GM23338 (cell line): ENCODE measurements at regions not wholly inside any gene's neighbourhood (a gene's known extent, or its start where the extent isn't known, plus 50 kb on each side); places are given as distances from the start of the nearest gene placed in this dataset.

Experiments used
- ATAC-seq: fragments of 200-7000 bp; cut with Tn5 transposase; 3 replicates; pipeline ENCODE4 v1.9.1; 2020
- DNase-seq: peaks from one replicate; pipeline ENCODE4 v3.0.0-alpha.2; 2015; ENCODE audit warnings: low spot score
- H2AFZ ChIP-seq: fragments of 200-600 bp; sonication (generic); 2 replicates; pipeline ENCODE4 v1.8.0; 2016; ENCODE audit warnings: antibody characterized with exemption, mild to moderate bottlenecking, moderate library complexity
- H3F3A ChIP-seq: fragments of 200-600 bp; sonication (generic); replicated peaks from 2 replicates; pipeline ENCODE4 v1.8.0; 2017; ENCODE audit warnings: antibody characterized with exemption, mixed run types, low read depth
- H3K27ac ChIP-seq: fragments of 200-600 bp; sonication (generic); 2 replicates; pipeline ENCODE4 v1.6.1; 2016; ENCODE audit warnings: low read depth
- H3K27me3 ChIP-seq: fragments of 200-600 bp; sonication (generic); 2 replicates; pipeline ENCODE4 v1.8.0; 2016; ENCODE audit warnings: mild to moderate bottlenecking, mixed run types, moderate library complexity; ENCODE audit not compliant: insufficient read depth
- H3K36me3 ChIP-seq: fragments of 200-600 bp; sonication (generic); 2 replicates; pipeline ENCODE4 v1.8.0; 2016; ENCODE audit warnings: mild to moderate bottlenecking; ENCODE audit not compliant: insufficient read depth
- H3K4me1 ChIP-seq: fragments of 200-600 bp; sonication (generic); 2 replicates; pipeline ENCODE4 v1.8.0; 2016; ENCODE audit warnings: mild to moderate bottlenecking, moderate library complexity; ENCODE audit not compliant: insufficient read depth
- H3K4me2 ChIP-seq: fragments of 200-600 bp; sonication (generic); 2 replicates; pipeline ENCODE4 v1.7.1; 2017; ENCODE audit warnings: mixed run types
- H3K4me3 ChIP-seq: fragments of 200-600 bp; sonication (generic); 2 replicates; pipeline ENCODE4 v1.6.1; 2016; ENCODE audit warnings: mixed run types
- H3K79me2 ChIP-seq: fragments of 200-600 bp; sonication (generic); replicated peaks from 2 replicates; pipeline ENCODE4 v1.8.0; 2017; ENCODE audit warnings: mild to moderate bottlenecking; ENCODE audit not compliant: insufficient read depth
- H3K9me2 ChIP-seq: fragments of 200-600 bp; sonication (generic); 2 replicates; pipeline ENCODE4 v1.8.0; 2017; ENCODE audit not compliant: insufficient read depth
- H4K20me1 ChIP-seq: fragments of 200-600 bp; sonication (generic); replicated peaks from 2 replicates; pipeline ENCODE4 v1.8.0; 2017; ENCODE audit warnings: mild to moderate bottlenecking; ENCODE audit not compliant: insufficient read depth
- H3K27ac Mint-ChIP-seq: 2 replicates; pipeline ENCODE4 v1.8.0; 2020; ENCODE audit warnings: inconsistent platforms, mild to moderate bottlenecking, moderate library complexity, mixed read lengths
- H3K27me3 Mint-ChIP-seq: 3 replicates; pipeline ENCODE4 v1.8.0; 2022; ENCODE audit warnings: low read depth, mild to moderate bottlenecking, moderate library complexity, mixed read lengths, inconsistent platforms; ENCODE audit not compliant: insufficient read depth, poor library complexity
- H3K36me3 Mint-ChIP-seq: 3 replicates; pipeline ENCODE4 v1.8.0; 2021; ENCODE audit warnings: low read depth, mild to moderate bottlenecking, inconsistent platforms, moderate library complexity, mixed read lengths
- H3K4me1 Mint-ChIP-seq: 3 replicates; pipeline ENCODE4 v1.8.0; 2020; ENCODE audit warnings: mild to moderate bottlenecking, inconsistent platforms, mixed read lengths
- H3K4me3 Mint-ChIP-seq: 3 replicates; pipeline ENCODE4 v1.8.0; 2021; ENCODE audit warnings: moderate library complexity, mild to moderate bottlenecking, inconsistent platforms, mixed read lengths
- H3K9me3 Mint-ChIP-seq: 3 replicates; pipeline ENCODE4 v1.8.0; 2020; ENCODE audit warnings: moderate library complexity, mild to moderate bottlenecking, inconsistent platforms, mixed read lengths
- CREB1 ChIP-seq: fragments of 250-450 bp; sonication (Bioruptor Pico); IDR thresholded peaks from 2 replicates; pipeline ENCODE4 v1.5.0; 2020; ENCODE audit warnings: low read depth, mild to moderate bottlenecking, moderate library complexity
- EZH2 ChIP-seq: fragments of 200-600 bp; sonication (generic); IDR thresholded peaks from one replicate; pipeline ENCODE4 v1.8.0; 2017; ENCODE audit warnings: antibody characterized with exemption, mild to moderate bottlenecking, low read depth; ENCODE audit not compliant: unreplicated experiment
- EZH2phosphoT487 ChIP-seq: fragments of 200-600 bp; sonication (generic); IDR thresholded peaks from one replicate; pipeline ENCODE4 v1.8.1; 2018; ENCODE audit warnings: antibody characterized with exemption; ENCODE audit not compliant: unreplicated experiment
- JUNB ChIP-seq: IDR thresholded peaks from one replicate; pipeline ENCODE4 v1.6.1; 2016; ENCODE audit warnings: antibody characterized with exemption; ENCODE audit not compliant: unreplicated experiment
- ZNF114 ChIP-seq: fragments of 250-450 bp; sonication (Bioruptor Pico); IDR thresholded peaks from 2 replicates; pipeline ENCODE4 v1.5.0; 2020; ENCODE audit warnings: mild to moderate bottlenecking, moderate library complexity
- ZNF331 ChIP-seq: fragments of 250-450 bp; sonication (Bioruptor Pico); IDR thresholded peaks from 2 replicates; pipeline ENCODE4 v1.5.0; 2020; ENCODE audit warnings: low read depth, mild to moderate bottlenecking, moderate library complexity
- TF ChIP-seq, protein P1 (sequence below), 2 experiments: fragments of 200-600 bp in 1 of 2; sonication (generic) in 1 of 2; conservative IDR thresholded peaks; 2 replicates each; pipeline versions ENCODE4 v1.5.1 to v1.6.1; 2016 to 2017; ENCODE audit warnings: antibody characterized with exemption in 2 of 2, low read depth in 2 of 2, mild to moderate bottlenecking in 2 of 2, moderate library complexity in 1 of 2
- TF ChIP-seq, protein P2 (sequence below): IDR thresholded peaks from 2 replicates; pipeline ENCODE4 v1.6.1; 2016; ENCODE audit warnings: antibody characterized with exemption

DNA sequence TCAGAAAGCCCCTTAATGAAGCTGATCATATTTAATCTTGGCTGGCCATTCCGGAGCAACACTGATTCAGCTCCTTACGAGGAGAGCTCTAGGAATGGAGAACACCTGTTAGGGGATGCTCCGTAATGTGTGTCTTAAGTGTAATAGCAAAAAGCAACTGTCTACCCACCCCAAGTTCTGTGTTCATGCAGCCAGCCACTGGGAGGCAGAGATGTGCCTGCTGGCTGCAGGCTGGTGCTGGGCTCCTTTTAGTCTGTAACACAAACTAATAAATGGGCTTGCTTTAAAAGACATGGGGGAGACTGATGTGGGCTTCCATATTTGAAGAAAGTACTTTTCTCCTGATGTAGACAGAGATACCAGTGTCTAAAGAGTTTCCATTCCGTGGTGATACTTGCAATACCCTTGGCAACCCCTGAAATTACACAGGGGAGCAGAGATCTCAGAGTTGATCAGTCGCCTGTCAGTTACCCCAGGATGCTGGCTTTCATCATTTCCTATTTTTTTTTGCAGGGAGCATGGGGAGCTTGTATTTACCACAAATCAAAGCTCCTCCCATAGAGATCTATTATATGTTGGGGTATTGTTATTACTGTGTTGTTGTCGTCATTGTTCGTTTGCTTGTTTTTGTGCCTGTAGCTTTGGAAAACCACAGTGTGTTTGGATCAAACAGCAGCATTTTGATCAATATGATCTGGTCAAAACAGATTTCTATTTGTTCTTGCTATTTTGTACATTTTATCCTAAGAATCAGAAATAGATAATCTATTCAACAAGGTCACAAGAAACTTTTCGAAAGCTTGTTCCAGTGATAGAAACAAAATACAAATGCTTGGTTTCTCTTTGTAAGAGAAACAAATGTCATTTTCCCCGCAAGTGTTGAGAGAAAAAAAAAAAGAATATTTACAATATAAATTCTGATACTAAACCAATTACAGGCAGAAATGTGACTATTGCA lies 65.8 kb downstream of the MTX3 start:
- H3K27me3 ChIP-seq = no peaks in the 10 kb centered on the region
- H3K9me2 ChIP-seq = no peaks in the 10 kb centered on the region
- no peaks in the 10 kb centered on the region for H3K27me3 Mint-ChIP-seq
- no peaks in the 10 kb centered on the region for H3K36me3 ChIP-seq
- H3F3A ChIP-seq = no peaks in the 10 kb centered on the region
- peak; percentile 92 for ATAC-seq
- no peak overlapping the region for H3K27ac ChIP-seq
- TF ChIP-seq, protein P1, sequence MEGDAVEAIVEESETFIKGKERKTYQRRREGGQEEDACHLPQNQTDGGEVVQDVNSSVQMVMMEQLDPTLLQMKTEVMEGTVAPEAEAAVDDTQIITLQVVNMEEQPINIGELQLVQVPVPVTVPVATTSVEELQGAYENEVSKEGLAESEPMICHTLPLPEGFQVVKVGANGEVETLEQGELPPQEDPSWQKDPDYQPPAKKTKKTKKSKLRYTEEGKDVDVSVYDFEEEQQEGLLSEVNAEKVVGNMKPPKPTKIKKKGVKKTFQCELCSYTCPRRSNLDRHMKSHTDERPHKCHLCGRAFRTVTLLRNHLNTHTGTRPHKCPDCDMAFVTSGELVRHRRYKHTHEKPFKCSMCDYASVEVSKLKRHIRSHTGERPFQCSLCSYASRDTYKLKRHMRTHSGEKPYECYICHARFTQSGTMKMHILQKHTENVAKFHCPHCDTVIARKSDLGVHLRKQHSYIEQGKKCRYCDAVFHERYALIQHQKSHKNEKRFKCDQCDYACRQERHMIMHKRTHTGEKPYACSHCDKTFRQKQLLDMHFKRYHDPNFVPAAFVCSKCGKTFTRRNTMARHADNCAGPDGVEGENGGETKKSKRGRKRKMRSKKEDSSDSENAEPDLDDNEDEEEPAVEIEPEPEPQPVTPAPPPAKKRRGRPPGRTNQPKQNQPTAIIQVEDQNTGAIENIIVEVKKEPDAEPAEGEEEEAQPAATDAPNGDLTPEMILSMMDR (conservative IDR thresholded peaks at IDR 0.05; ENCODE audit: low read depth in 2 of 2) = peak; percentile 50 to 78
- no peak for TF ChIP-seq EZH2phosphoT487
- peak; percentile 62 for DNase-seq
- no peak overlapping the region for H2AFZ ChIP-seq
- no peaks in the 10 kb centered on the region for H3K79me2 ChIP-seq
- H3K4me1 ChIP-seq = no peaks in the 10 kb centered on the region
- H3K27ac Mint-ChIP-seq = no peak overlapping the region
- no peak overlapping the region for H3K4me3 Mint-ChIP-seq
- H3K9me3 Mint-ChIP-seq = no peaks in the 10 kb centered on the region
- H4K20me1 ChIP-seq = no peaks in the 10 kb centered on the region
- H3K36me3 Mint-ChIP-seq = no peaks in the 10 kb centered on the region
- H3K4me3 ChIP-seq = no peak overlapping the region
- H3K4me1 Mint-ChIP-seq = peaks cover 10% of the 10 kb centered on the region; the same call in 2 of the 3 replicates
- H3K4me2 ChIP-seq = no peak overlapping the region

DNA sequence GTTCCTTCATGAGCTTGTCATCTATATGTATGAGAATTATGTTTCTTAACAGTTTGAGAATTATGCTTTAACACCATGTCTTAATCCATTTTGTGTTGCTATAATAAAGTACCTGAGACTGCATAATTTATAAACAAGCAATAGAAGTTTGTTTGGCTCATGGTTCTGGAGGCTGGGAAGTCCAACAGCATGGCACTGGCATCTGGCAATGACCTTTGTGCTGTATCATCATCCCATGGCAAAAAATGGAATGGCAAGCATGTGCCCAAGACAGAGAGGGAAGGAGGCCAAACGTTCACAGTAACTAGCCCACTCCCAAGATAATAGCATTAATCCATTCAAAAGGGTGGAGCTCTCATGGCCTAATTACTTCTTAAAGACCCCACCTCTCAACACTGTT lies 67.6 kb downstream of the MTX3 start:
- Histone ChIP-seq H3F3A (no peaks in the 10 kb centered on the region), H2AFZ (no peak overlapping the region), H4K20me1 (no peaks in the 10 kb centered on the region), H3K27me3 (no peaks in the 10 kb centered on the region), H3K36me3 (no peaks in the 10 kb centered on the region), H3K9me2 (no peaks in the 10 kb centered on the region), H3K4me2 (no peak overlapping the region), H3K79me2 (no peaks in the 10 kb centered on the region), H3K27ac (no peak overlapping the region), H3K4me1 (no peaks in the 10 kb centered on the region), H3K4me3 (no peak overlapping the region)
- Mint-ChIP-seq H3K4me3 (no peak overlapping the region), H3K4me1 (peaks cover 10% of the 10 kb centered on the region; the same call in 2 of the 3 replicates), H3K9me3 (peaks cover 6% of the 10 kb centered on the region; the same call in 2 of the 3 replicates), H3K27ac (no peak overlapping the region), H3K36me3 (no peaks in the 10 kb centered on the region), H3K27me3 (no peaks in the 10 kb centered on the region)
- no peak for DNase-seq
- no peak for ATAC-seq
- TF ChIP-seq, protein P2, sequence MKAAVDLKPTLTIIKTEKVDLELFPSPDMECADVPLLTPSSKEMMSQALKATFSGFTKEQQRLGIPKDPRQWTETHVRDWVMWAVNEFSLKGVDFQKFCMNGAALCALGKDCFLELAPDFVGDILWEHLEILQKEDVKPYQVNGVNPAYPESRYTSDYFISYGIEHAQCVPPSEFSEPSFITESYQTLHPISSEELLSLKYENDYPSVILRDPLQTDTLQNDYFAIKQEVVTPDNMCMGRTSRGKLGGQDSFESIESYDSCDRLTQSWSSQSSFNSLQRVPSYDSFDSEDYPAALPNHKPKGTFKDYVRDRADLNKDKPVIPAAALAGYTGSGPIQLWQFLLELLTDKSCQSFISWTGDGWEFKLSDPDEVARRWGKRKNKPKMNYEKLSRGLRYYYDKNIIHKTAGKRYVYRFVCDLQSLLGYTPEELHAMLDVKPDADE = no peak
- TF ChIP-seq CREB1 (CRISPR knock-in tag) (no peak), EZH2phosphoT487 (no peak), JUNB (no peak), EZH2 (no peak), ZNF114 (CRISPR knock-in tag) (no peak), ZNF331 (CRISPR knock-in tag) (no peak)
- TF ChIP-seq, protein P1 (conservative IDR thresholded peaks at IDR 0.05; ENCODE audit: low read depth in 2 of 2) = no peak
